ENCODE measurements at regions not wholly inside any gene's neighbourhood (a gene's known extent, or its start where the extent isn't known, plus 50 kb on each side); places are given as distances from the start of the nearest gene placed in this dataset.

GRCh38 chr2:34498561-34498960 lies 899.5 kb upstream of the FAM98A start:
- TF ChIP-seq EP300 (IDR thresholded peaks at IDR 0.05; ENCODE audit: borderline replicate concordance in 1 of 2, low read depth in 1 of 2, low read length in 1 of 2) (no peak), USF1 (IDR thresholded peaks at IDR 0.05; ENCODE audit: borderline replicate concordance, low read depth) (no peak), CTCF (IDR thresholded peaks at IDR 0.05) (no peak), NRF1 (IDR thresholded peaks at IDR 0.05; ENCODE audit: low read depth, low read length) (no peak)

Data from SK-N-SH (cell line).